ENCODE measurements at regions not wholly inside any gene's neighbourhood (a gene's known extent, or its start where the extent isn't known, plus 50 kb on each side); places are given as distances from the start of the nearest gene placed in this dataset.

GRCh38 chr2:219709331-219709761, 81.9 kb downstream of the SLC4A3 start:
- Histone ChIP-seq H3K4me1 (ENCODE audit: control insufficient read depth, insufficient read depth, low read length) (no peaks in the 10 kb centered on the region), H3K9me3 (replicated peaks; ENCODE audit: low read length) (no peaks in the 10 kb centered on the region), H3K4me2 (ENCODE audit: low read length) (no peak overlapping the region), H3K36me3 (ENCODE audit: insufficient read depth, low read length) (no peaks in the 10 kb centered on the region), H3K4me3 (ENCODE audit: low read length) (no peak overlapping the region), H3K27me3 (ENCODE audit: control insufficient read depth, insufficient read depth, low read length) (peaks cover 15% of the 10 kb centered on the region), H3K9ac (ENCODE audit: low read depth, low read length) (no peak overlapping the region)

GRCh38 chr2:219713110-219713509, 85.7 kb downstream of the SLC4A3 start:
- Histone ChIP-seq H3K36me3 (ENCODE audit: insufficient read depth, low read length) (no peaks in the 10 kb centered on the region), H3K4me2 (ENCODE audit: low read length) (no peak overlapping the region), H3K9me3 (replicated peaks; ENCODE audit: low read length) (no peaks in the 10 kb centered on the region), H3K4me1 (ENCODE audit: control insufficient read depth, insufficient read depth, low read length) (no peaks in the 10 kb centered on the region), H3K4me3 (ENCODE audit: low read length) (no peak overlapping the region), H3K27me3 (ENCODE audit: control insufficient read depth, insufficient read depth, low read length) (peaks cover 4% of the 10 kb centered on the region), H3K9ac (ENCODE audit: low read depth, low read length) (no peak overlapping the region)

GRCh38 chr2:219714681-219715400, 87.4 kb downstream of the SLC4A3 start:
- no peak overlapping the region for H3K4me2 ChIP-seq (ENCODE audit: low read length)
- H3K9ac ChIP-seq (ENCODE audit: low read depth, low read length) = no peak overlapping the region
- no peaks in the 10 kb centered on the region for H3K36me3 ChIP-seq (ENCODE audit: insufficient read depth, low read length)
- H3K4me1 ChIP-seq (ENCODE audit: control insufficient read depth, insufficient read depth, low read length) = no peaks in the 10 kb centered on the region
- peaks cover 4% of the 10 kb centered on the region for H3K27me3 ChIP-seq (ENCODE audit: control insufficient read depth, insufficient read depth, low read length)
- H3K9me3 ChIP-seq (replicated peaks; ENCODE audit: low read length) = no peaks in the 10 kb centered on the region
- no peak overlapping the region for H3K4me3 ChIP-seq (ENCODE audit: low read length)

- no peaks in the 10 kb centered on the region for H3K36me3 ChIP-seq (ENCODE audit: insufficient read depth, low read length)
- H3K4me3 ChIP-seq (ENCODE audit: low read length) = no peak overlapping the region
- H3K9me3 ChIP-seq (replicated peaks; ENCODE audit: low read length) = no peaks in the 10 kb centered on the region
- no peaks in the 10 kb centered on the region for H3K4me1 ChIP-seq (ENCODE audit: control insufficient read depth, insufficient read depth, low read length)
- H3K4me2 ChIP-seq (ENCODE audit: low read length) = no peak overlapping the region
- peaks cover 4% of the 10 kb centered on the region for H3K27me3 ChIP-seq (ENCODE audit: control insufficient read depth, insufficient read depth, low read length)
- H3K9ac ChIP-seq (ENCODE audit: low read depth, low read length) = no peak overlapping the region
These were observed 90.6 kb downstream of the SLC4A3 start for GRCh38 chr2:219718066-219718465.

GRCh38 chr2:219719521-219719920, 92.1 kb downstream of the SLC4A3 start:
- Histone ChIP-seq H3K4me3 (ENCODE audit: low read length) (no peak overlapping the region), H3K9me3 (replicated peaks; ENCODE audit: low read length) (no peaks in the 10 kb centered on the region), H3K36me3 (ENCODE audit: insufficient read depth, low read length) (no peaks in the 10 kb centered on the region), H3K4me1 (ENCODE audit: control insufficient read depth, insufficient read depth, low read length) (no peaks in the 10 kb centered on the region), H3K27me3 (ENCODE audit: control insufficient read depth, insufficient read depth, low read length) (peaks cover 4% of the 10 kb centered on the region), H3K9ac (ENCODE audit: low read depth, low read length) (no peak overlapping the region), H3K4me2 (ENCODE audit: low read length) (no peak overlapping the region)

- H3K4me1 ChIP-seq (ENCODE audit: control insufficient read depth, insufficient read depth, low read length) = no peaks in the 10 kb centered on the region
- H3K9me3 ChIP-seq (replicated peaks; ENCODE audit: low read length) = no peaks in the 10 kb centered on the region
- H3K9ac ChIP-seq (ENCODE audit: low read depth, low read length) = no peak overlapping the region
- peaks cover 2% of the 10 kb centered on the region for H3K27me3 ChIP-seq (ENCODE audit: control insufficient read depth, insufficient read depth, low read length)
- H3K4me3 ChIP-seq (ENCODE audit: low read length) = no peak overlapping the region
- H3K36me3 ChIP-seq (ENCODE audit: insufficient read depth, low read length) = no peaks in the 10 kb centered on the region
- no peak overlapping the region for H3K4me2 ChIP-seq (ENCODE audit: low read length)
These were observed 93.5 kb downstream of the SLC4A3 start for GRCh38 chr2:219720956-219721355.

GRCh38 chr2:219722276-219722879, 94.9 kb downstream of the SLC4A3 start:
- no peak overlapping the region for H3K9ac ChIP-seq (ENCODE audit: low read depth, low read length)
- no peaks in the 10 kb centered on the region for H3K36me3 ChIP-seq (ENCODE audit: insufficient read depth, low read length)
- no peaks in the 10 kb centered on the region for H3K9me3 ChIP-seq (replicated peaks; ENCODE audit: low read length)
- no peak overlapping the region for H3K4me3 ChIP-seq (ENCODE audit: low read length)
- no peaks in the 10 kb centered on the region for H3K4me1 ChIP-seq (ENCODE audit: control insufficient read depth, insufficient read depth, low read length)
- H3K4me2 ChIP-seq (ENCODE audit: low read length) = no peak overlapping the region
- no peaks in the 10 kb centered on the region for H3K27me3 ChIP-seq (ENCODE audit: control insufficient read depth, insufficient read depth, low read length)

- H3K27me3 ChIP-seq (ENCODE audit: control insufficient read depth, insufficient read depth, low read length) = no peaks in the 10 kb centered on the region
- H3K4me2 ChIP-seq (ENCODE audit: low read length) = no peak overlapping the region
- H3K4me3 ChIP-seq (ENCODE audit: low read length) = no peak overlapping the region
- H3K9ac ChIP-seq (ENCODE audit: low read depth, low read length) = no peak overlapping the region
- no peaks in the 10 kb centered on the region for H3K36me3 ChIP-seq (ENCODE audit: insufficient read depth, low read length)
- no peaks in the 10 kb centered on the region for H3K9me3 ChIP-seq (replicated peaks; ENCODE audit: low read length)
- H3K4me1 ChIP-seq (ENCODE audit: control insufficient read depth, insufficient read depth, low read length) = no peaks in the 10 kb centered on the region
These were observed 95.9 kb downstream of the SLC4A3 start for GRCh38 chr2:219723311-219723710.

GRCh38 chr2:219724628-219725027, 97.2 kb downstream of the SLC4A3 start:
- Histone ChIP-seq H3K4me2 (ENCODE audit: low read length) (no peak overlapping the region), H3K4me1 (ENCODE audit: control insufficient read depth, insufficient read depth, low read length) (no peaks in the 10 kb centered on the region), H3K27me3 (ENCODE audit: control insufficient read depth, insufficient read depth, low read length) (no peaks in the 10 kb centered on the region), H3K4me3 (ENCODE audit: low read length) (no peak overlapping the region), H3K9me3 (replicated peaks; ENCODE audit: low read length) (no peaks in the 10 kb centered on the region), H3K9ac (ENCODE audit: low read depth, low read length) (no peak overlapping the region), H3K36me3 (ENCODE audit: insufficient read depth, low read length) (no peaks in the 10 kb centered on the region)

- H3K4me2 ChIP-seq (ENCODE audit: low read length) = no peak overlapping the region
- H3K4me1 ChIP-seq (ENCODE audit: control insufficient read depth, insufficient read depth, low read length) = no peaks in the 10 kb centered on the region
- no peak overlapping the region for H3K9ac ChIP-seq (ENCODE audit: low read depth, low read length)
- H3K27me3 ChIP-seq (ENCODE audit: control insufficient read depth, insufficient read depth, low read length) = no peaks in the 10 kb centered on the region
- no peak overlapping the region for H3K4me3 ChIP-seq (ENCODE audit: low read length)
- no peaks in the 10 kb centered on the region for H3K9me3 ChIP-seq (replicated peaks; ENCODE audit: low read length)
- H3K36me3 ChIP-seq (ENCODE audit: insufficient read depth, low read length) = no peaks in the 10 kb centered on the region
These were observed 99.5 kb downstream of the SLC4A3 start for GRCh38 chr2:219726916-219727315.

- H3K4me1 ChIP-seq (ENCODE audit: control insufficient read depth, insufficient read depth, low read length) = no peaks in the 10 kb centered on the region
- H3K9me3 ChIP-seq (replicated peaks; ENCODE audit: low read length) = no peaks in the 10 kb centered on the region
- H3K36me3 ChIP-seq (ENCODE audit: insufficient read depth, low read length) = no peaks in the 10 kb centered on the region
- no peak overlapping the region for H3K9ac ChIP-seq (ENCODE audit: low read depth, low read length)
- no peak overlapping the region for H3K4me2 ChIP-seq (ENCODE audit: low read length)
- no peaks in the 10 kb centered on the region for H3K27me3 ChIP-seq (ENCODE audit: control insufficient read depth, insufficient read depth, low read length)
- no peak overlapping the region for H3K4me3 ChIP-seq (ENCODE audit: low read length)
These were observed 100.5 kb downstream of the SLC4A3 start for GRCh38 chr2:219727771-219728429.
